ENCODE measurements at regions not wholly inside any gene's neighbourhood (a gene's known extent, or its start where the extent isn't known, plus 50 kb on each side); places are given as distances from the start of the nearest gene placed in this dataset.

DNA sequence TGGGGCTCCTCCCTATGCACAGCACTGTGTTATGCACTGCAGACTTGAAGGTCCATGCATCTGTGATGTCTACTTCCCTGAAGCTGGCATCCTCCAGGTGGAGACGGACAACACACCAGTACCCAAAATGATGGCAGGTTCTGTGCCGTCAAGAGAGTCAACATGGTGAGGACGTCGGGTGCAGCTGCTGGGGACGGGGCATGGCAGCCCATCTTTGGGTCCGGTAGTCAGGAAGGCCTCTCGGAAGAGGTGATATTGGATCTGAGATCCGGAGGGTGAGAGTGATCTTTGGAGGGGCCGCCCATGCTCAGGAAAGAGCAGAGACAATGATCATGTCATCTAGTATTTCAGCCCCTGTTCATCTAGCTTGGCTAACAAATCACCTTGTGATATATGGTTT, 104.1 kb downstream of the RIPK4 start:
- DNase-seq (no peak), ATAC-seq (no peak)
- H3K4me1 ChIP-seq (ENCODE audit: low read depth): peaks cover 18% of the 10 kb centered on the region
- H3K9me3 ChIP-seq: no peaks in the 10 kb centered on the region
- H3K4me3 ChIP-seq: no peak overlapping the region
- intact Hi-C loops (cut with DNase I, micrococcal nuclease): no loop called here
- TF ChIP-seq, protein P1, sequence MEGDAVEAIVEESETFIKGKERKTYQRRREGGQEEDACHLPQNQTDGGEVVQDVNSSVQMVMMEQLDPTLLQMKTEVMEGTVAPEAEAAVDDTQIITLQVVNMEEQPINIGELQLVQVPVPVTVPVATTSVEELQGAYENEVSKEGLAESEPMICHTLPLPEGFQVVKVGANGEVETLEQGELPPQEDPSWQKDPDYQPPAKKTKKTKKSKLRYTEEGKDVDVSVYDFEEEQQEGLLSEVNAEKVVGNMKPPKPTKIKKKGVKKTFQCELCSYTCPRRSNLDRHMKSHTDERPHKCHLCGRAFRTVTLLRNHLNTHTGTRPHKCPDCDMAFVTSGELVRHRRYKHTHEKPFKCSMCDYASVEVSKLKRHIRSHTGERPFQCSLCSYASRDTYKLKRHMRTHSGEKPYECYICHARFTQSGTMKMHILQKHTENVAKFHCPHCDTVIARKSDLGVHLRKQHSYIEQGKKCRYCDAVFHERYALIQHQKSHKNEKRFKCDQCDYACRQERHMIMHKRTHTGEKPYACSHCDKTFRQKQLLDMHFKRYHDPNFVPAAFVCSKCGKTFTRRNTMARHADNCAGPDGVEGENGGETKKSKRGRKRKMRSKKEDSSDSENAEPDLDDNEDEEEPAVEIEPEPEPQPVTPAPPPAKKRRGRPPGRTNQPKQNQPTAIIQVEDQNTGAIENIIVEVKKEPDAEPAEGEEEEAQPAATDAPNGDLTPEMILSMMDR (IDR thresholded peaks at IDR 0.05): no peak
- no peaks in the 10 kb centered on the region for H3K36me3 ChIP-seq (ENCODE audit: low read depth)

DNA sequence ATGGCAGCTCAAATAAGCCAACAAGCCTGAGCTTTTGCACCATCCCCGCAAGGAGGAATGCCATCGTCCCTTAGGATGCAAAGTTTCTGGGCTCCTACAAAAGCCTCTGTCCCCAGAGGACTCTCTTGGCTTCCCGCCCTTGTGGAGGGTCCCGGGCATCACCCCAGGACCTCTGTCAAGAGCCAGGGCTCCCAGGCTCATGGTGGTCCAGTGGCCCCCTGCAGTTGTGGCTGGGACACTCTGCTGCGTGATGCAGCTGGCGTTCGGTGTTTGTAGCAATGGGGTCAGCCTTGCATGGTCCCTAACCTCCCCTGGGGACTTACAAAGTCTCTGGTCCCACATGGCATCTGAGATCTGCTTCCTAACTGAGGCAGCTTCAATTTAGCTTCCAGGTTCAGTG, 104.7 kb downstream of the RIPK4 start:
- no peak for ATAC-seq
- Histone ChIP-seq H3K9me3 (no peaks in the 10 kb centered on the region), H3K4me1 (ENCODE audit: low read depth) (peaks cover 18% of the 10 kb centered on the region), H3K4me3 (no peak overlapping the region), H3K36me3 (ENCODE audit: low read depth) (no peaks in the 10 kb centered on the region)
- TF ChIP-seq, protein P1 (IDR thresholded peaks at IDR 0.05): no peak
- no peak for DNase-seq
- intact Hi-C loops (cut with DNase I, micrococcal nuclease): no loop called here

DNA sequence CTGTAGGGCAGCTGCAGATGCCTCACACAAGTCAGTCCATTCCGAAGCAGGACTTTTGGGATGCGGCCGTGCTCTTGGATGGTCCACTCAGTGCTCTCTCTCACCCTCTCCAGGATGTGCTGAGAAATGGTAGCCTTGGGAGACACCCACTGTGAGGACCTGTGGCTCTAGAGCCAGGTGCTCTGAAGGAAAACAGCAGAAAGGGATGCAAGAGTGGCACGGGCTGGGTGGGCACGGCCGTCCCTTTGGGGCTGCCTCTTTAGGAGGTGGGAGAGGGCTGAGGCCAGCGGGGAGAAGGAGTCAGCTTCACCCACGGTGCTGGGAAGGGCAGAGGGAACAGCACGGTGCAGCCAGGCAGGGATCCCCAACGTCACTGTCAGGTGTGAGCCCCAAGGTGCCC, 106.1 kb downstream of the RIPK4 start:
- TF ChIP-seq, protein P1 (IDR thresholded peaks at IDR 0.05): no peak
- H3K4me1 ChIP-seq (ENCODE audit: low read depth): peaks cover 18% of the 10 kb centered on the region
- intact Hi-C loops (cut with DNase I, micrococcal nuclease): no loop called here
- no peaks in the 10 kb centered on the region for H3K36me3 ChIP-seq (ENCODE audit: low read depth)
- H3K9me3 ChIP-seq: no peaks in the 10 kb centered on the region
- ATAC-seq (no peak), DNase-seq (no peak)
- no peak overlapping the region for H3K4me3 ChIP-seq

DNA sequence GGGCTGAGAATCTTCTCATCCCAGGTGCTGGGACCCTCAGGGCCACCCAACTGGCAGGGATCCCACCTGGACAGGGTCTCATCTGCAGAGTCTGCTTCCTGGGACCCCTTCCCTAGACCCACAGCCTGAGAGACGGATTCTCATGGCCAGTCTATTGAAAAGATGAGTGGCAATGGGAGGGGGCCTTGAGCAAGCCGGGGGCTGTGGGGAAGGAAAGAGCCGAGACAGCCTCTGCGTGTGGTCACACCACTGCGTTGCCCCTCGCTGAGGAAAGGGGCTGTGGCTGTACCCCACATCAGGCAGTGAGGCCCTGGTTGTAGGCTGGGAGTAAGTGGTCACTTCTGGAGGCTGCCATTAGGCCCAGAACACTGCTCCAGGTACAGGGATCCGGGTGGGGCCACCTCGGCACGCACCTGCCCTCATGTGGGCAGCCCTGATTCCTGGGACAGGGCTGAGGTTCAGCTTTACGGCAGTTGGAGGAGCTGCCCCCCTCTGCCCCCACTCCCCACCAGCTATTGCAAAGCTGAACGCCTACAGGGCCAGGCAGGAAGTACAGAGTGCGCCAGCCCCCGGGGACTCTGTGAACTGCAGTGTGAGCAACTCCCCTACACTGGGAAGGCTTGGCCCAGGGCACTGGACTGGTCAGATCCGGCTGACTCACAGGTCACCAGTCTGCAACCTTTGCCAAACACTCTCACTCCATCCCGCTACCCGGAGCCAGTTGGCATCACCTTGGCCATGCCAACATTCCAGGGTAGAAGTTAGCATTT, 106.9 kb downstream of the RIPK4 start:
- TF ChIP-seq, protein P1 (IDR thresholded peaks at IDR 0.05): no peak
- no peak overlapping the region for H3K4me3 ChIP-seq
- H3K9me3 ChIP-seq: no peaks in the 10 kb centered on the region
- intact Hi-C loops (cut with DNase I, micrococcal nuclease): no loop called here
- ATAC-seq: no peak
- H3K4me1 ChIP-seq (ENCODE audit: low read depth): peaks cover 12% of the 10 kb centered on the region
- no peak for DNase-seq
- H3K36me3 ChIP-seq (ENCODE audit: low read depth): no peaks in the 10 kb centered on the region

DNA sequence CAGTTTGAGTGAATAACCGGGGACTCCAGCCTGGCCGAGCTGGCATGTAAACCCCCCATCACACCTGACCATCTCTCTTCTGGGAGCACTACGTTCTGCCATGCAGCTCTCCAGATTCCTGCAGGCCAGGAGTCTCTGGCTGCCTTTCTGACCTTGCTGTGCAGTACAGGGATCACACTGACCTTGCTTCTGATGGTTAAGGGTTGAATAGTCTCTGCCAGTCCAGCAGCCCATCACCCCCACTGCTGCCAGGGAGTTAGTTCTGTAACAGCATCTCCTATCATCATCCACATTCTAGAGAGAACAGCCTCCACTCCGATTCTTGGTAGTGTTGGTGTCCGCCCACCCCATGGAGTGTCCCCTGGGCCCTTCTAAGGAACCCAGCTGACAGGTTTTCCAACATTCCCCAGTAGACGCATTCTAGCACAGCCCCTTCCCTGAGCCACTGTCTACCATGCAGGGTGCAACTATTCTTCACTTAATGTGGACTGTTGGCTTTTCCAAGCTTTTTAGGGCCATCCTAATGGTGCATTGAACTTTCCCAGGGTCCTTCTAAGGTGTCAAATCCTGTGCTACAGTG, 109.8 kb downstream of the RIPK4 start:
- ATAC-seq (no peak), DNase-seq (no peak)
- Histone ChIP-seq H3K36me3 (ENCODE audit: low read depth) (no peaks in the 10 kb centered on the region), H3K4me3 (no peak overlapping the region), H3K9me3 (no peaks in the 10 kb centered on the region), H3K4me1 (ENCODE audit: low read depth) (no peaks in the 10 kb centered on the region)
- intact Hi-C loops (cut with DNase I, micrococcal nuclease): no loop called here
- TF ChIP-seq, protein P1 (IDR thresholded peaks at IDR 0.05): no peak
